Neural progenitor cell (in vitro differentiated cells): ENCODE measurements at regions not wholly inside any gene's neighbourhood (a gene's known extent, or its start where the extent isn't known, plus 50 kb on each side); places are given as distances from the start of the nearest gene placed in this dataset.

Experiments
- DNase-seq: peaks from one replicate; pipeline ENCODE4 v3.0.0-alpha.2; 2016; ENCODE audit warnings: low spot score
- H2AFZ ChIP-seq: fragments of 200-600 bp; sonication (generic); replicated peaks from 2 replicates; pipeline ENCODE4 v1.6.1; 2016; ENCODE audit warnings: antibody characterized with exemption
- H3F3A ChIP-seq: fragments of 200-600 bp; sonication (generic); 2 replicates; pipeline ENCODE4 v1.6.1; 2016; ENCODE audit warnings: antibody characterized with exemption, low read depth
- H3K27ac ChIP-seq: fragments of 200-600 bp; sonication (generic); 2 replicates; pipeline ENCODE4 v1.5.1; 2016; ENCODE audit warnings: mild to moderate bottlenecking
- H3K27me3 ChIP-seq: fragments of 200-600 bp; sonication (generic); 2 replicates; pipeline ENCODE4 v1.6.1; 2016; ENCODE audit warnings: mild to moderate bottlenecking, moderate library complexity
- H3K36me3 ChIP-seq: fragments of 200-600 bp; sonication (generic); 2 replicates; pipeline ENCODE4 v1.5.1; 2016
- H3K4me1 ChIP-seq: fragments of 200-600 bp; sonication (generic); 2 replicates; pipeline ENCODE4 v1.6.1; 2016; ENCODE audit warnings: mixed run types
- H3K4me2 ChIP-seq: fragments of 200-600 bp; sonication (generic); 2 replicates; pipeline ENCODE4 v1.6.1; 2016
- H3K4me3 ChIP-seq: fragments of 200-600 bp; sonication (generic); 2 replicates; pipeline ENCODE4 v1.5.1; 2016
- H3K79me2 ChIP-seq: fragments of 200-600 bp; sonication (generic); 2 replicates; pipeline ENCODE4 v1.6.1; 2016; ENCODE audit warnings: low read depth
- H3K9ac ChIP-seq: fragments of 200-600 bp; sonication (generic); 2 replicates; pipeline ENCODE4 v1.6.1; 2016
- H3K9me3 ChIP-seq: fragments of 200-600 bp; sonication (generic); 2 replicates; pipeline ENCODE4 v1.5.1; 2016; ENCODE audit warnings: low read depth
- H4K20me1 ChIP-seq: fragments of 200-600 bp; sonication (generic); 2 replicates; pipeline ENCODE4 v1.6.1; 2016; ENCODE audit warnings: low read depth
- H3K27ac Mint-ChIP-seq: 3 replicates; pipeline ENCODE4 v1.8.0; 2021; ENCODE audit warnings: mixed read lengths
- H3K27me3 Mint-ChIP-seq: 2 replicates; pipeline ENCODE4 v1.8.0; 2022; ENCODE audit warnings: low read depth, mild to moderate bottlenecking, inconsistent platforms, moderate library complexity, mixed read lengths; ENCODE audit not compliant: insufficient read depth
- H3K36me3 Mint-ChIP-seq: 3 replicates; pipeline ENCODE4 v1.8.0; 2021; ENCODE audit warnings: mixed read lengths
- H3K4me1 Mint-ChIP-seq: 3 replicates; pipeline ENCODE4 v1.8.0; 2021; ENCODE audit warnings: mixed read lengths
- H3K4me3 Mint-ChIP-seq: 3 replicates; pipeline ENCODE4 v1.8.0; 2021; ENCODE audit warnings: mild to moderate bottlenecking, moderate library complexity, mixed read lengths
- H3K9me3 Mint-ChIP-seq: 3 replicates; pipeline ENCODE4 v1.8.0; 2020; ENCODE audit warnings: mixed read lengths
- EZH2 ChIP-seq: fragments of 200-600 bp; sonication (generic); IDR thresholded peaks from 2 replicates; pipeline ENCODE4 v1.6.1; 2017; ENCODE audit warnings: antibody characterized with exemption, mild to moderate bottlenecking, moderate library complexity
- EZH2phosphoT487 ChIP-seq: fragments of 200-600 bp; sonication (generic); IDR thresholded peaks from 2 replicates; pipeline ENCODE4 v1.6.1; 2017; ENCODE audit warnings: antibody characterized with exemption
- TF ChIP-seq, protein P1 (sequence below): fragments of 200-600 bp; sonication (generic); IDR thresholded peaks from 2 replicates; pipeline ENCODE4 v1.5.1; 2017; ENCODE audit warnings: antibody characterized with exemption, mild to moderate bottlenecking

GRCh38 chr1:59020151-59020997, 236.5 kb upstream of the JUN start:
- H3K27me3 Mint-ChIP-seq: peaks cover 3% of the 10 kb centered on the region
- peaks cover 3% of the 10 kb centered on the region for H3K9me3 Mint-ChIP-seq
- H3K4me3 Mint-ChIP-seq: no peak overlapping the region
- Histone ChIP-seq H3K79me2 (no peaks in the 10 kb centered on the region), H3K4me2 (no peak overlapping the region), H3K9ac (no peak overlapping the region), H3K36me3 (no peaks in the 10 kb centered on the region), H3F3A (no peaks in the 10 kb centered on the region), H4K20me1 (no peaks in the 10 kb centered on the region), H3K4me3 (no peak overlapping the region), H2AFZ (no peak overlapping the region), H3K27me3 (peaks cover 4% of the 10 kb centered on the region), H3K9me3 (no peaks in the 10 kb centered on the region), H3K4me1 (no peaks in the 10 kb centered on the region), H3K27ac (no peak overlapping the region)
- H3K36me3 Mint-ChIP-seq: no peaks in the 10 kb centered on the region
- H3K4me1 Mint-ChIP-seq: peaks cover 20% of the 10 kb centered on the region
- DNase-seq: no peak
- peak overlapping the region; percentile 46 for H3K27ac Mint-ChIP-seq
- TF ChIP-seq, protein P1, sequence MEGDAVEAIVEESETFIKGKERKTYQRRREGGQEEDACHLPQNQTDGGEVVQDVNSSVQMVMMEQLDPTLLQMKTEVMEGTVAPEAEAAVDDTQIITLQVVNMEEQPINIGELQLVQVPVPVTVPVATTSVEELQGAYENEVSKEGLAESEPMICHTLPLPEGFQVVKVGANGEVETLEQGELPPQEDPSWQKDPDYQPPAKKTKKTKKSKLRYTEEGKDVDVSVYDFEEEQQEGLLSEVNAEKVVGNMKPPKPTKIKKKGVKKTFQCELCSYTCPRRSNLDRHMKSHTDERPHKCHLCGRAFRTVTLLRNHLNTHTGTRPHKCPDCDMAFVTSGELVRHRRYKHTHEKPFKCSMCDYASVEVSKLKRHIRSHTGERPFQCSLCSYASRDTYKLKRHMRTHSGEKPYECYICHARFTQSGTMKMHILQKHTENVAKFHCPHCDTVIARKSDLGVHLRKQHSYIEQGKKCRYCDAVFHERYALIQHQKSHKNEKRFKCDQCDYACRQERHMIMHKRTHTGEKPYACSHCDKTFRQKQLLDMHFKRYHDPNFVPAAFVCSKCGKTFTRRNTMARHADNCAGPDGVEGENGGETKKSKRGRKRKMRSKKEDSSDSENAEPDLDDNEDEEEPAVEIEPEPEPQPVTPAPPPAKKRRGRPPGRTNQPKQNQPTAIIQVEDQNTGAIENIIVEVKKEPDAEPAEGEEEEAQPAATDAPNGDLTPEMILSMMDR: no peak
- no peak for TF ChIP-seq EZH2phosphoT487
- TF ChIP-seq EZH2: no peak

- Histone ChIP-seq H4K20me1 (no peaks in the 10 kb centered on the region), H3F3A (no peaks in the 10 kb centered on the region), H3K27me3 (no peaks in the 10 kb centered on the region), H3K4me1 (no peaks in the 10 kb centered on the region), H3K27ac (no peak overlapping the region), H3K36me3 (no peaks in the 10 kb centered on the region), H3K4me2 (no peak overlapping the region), H2AFZ (no peak overlapping the region), H3K9me3 (no peaks in the 10 kb centered on the region), H3K4me3 (no peak overlapping the region), H3K9ac (no peak overlapping the region), H3K79me2 (no peaks in the 10 kb centered on the region)
- Mint-ChIP-seq H3K4me3 (no peak overlapping the region), H3K36me3 (no peaks in the 10 kb centered on the region), H3K9me3 (peaks cover 3% of the 10 kb centered on the region), H3K27ac (no peak overlapping the region), H3K27me3 (peaks cover 3% of the 10 kb centered on the region), H3K4me1 (peaks cover 15% of the 10 kb centered on the region)
- no peak for DNase-seq
- TF ChIP-seq, protein P1: no peak
- TF ChIP-seq EZH2: no peak
- TF ChIP-seq EZH2phosphoT487: no peak
Measured at GRCh38 chr1:59022199-59022598, 238.4 kb upstream of the JUN start.

DNA sequence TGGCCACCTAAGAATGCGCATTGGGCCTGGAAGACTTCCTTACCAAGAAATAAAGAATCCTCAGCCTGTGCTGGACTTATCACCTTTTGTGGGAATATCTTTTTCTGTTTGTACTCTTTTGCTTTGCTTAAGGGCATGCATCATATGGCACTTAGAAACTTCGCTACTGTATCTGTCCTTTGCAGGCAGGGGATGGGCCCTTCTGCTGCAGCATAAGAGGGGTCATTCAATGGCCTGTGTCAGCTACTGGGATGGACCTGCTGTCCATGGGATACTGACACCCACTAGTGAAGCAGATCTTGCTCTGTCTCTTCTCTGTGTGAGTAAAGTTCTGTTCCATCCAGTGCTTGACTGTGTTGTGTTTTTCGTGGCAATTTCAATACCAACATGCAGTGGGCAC, 239.0 kb upstream of the JUN start:
- H3K9me3 ChIP-seq: no peaks in the 10 kb centered on the region
- H3K4me2 ChIP-seq: no peak overlapping the region
- no peaks in the 10 kb centered on the region for H3K27me3 ChIP-seq
- no peaks in the 10 kb centered on the region for H3K4me1 ChIP-seq
- Mint-ChIP-seq H3K27ac (no peak overlapping the region), H3K36me3 (no peaks in the 10 kb centered on the region), H3K27me3 (peaks cover under 1% of the 10 kb centered on the region), H3K9me3 (peaks cover 3% of the 10 kb centered on the region), H3K4me1 (peaks cover 10% of the 10 kb centered on the region), H3K4me3 (no peak overlapping the region)
- H3K36me3 ChIP-seq: no peaks in the 10 kb centered on the region
- no peaks in the 10 kb centered on the region for H3F3A ChIP-seq
- TF ChIP-seq EZH2: no peak
- TF ChIP-seq, protein P1: no peak
- no peak for TF ChIP-seq EZH2phosphoT487
- no peak overlapping the region for H2AFZ ChIP-seq
- H3K79me2 ChIP-seq: no peaks in the 10 kb centered on the region
- no peak for DNase-seq
- no peaks in the 10 kb centered on the region for H4K20me1 ChIP-seq
- H3K27ac ChIP-seq: no peak overlapping the region
- H3K9ac ChIP-seq: no peak overlapping the region
- H3K4me3 ChIP-seq: no peak overlapping the region
